Upper lobe of left lung (tissue), 4 donors: ENCODE measurements at regions not wholly inside any gene's neighbourhood (a gene's known extent, or its start where the extent isn't known, plus 50 kb on each side); places are given as distances from the start of the nearest gene placed in this dataset.

Source experiments
- EP300 ChIP-seq, 4 donors: sonication (generic); formaldehyde crosslinking; IDR thresholded peaks; one replicate each; pipeline ENCODE4 v1.5.1; 2017; ENCODE audit warnings: antibody characterized with exemption in 4 of 4, control low read depth in 2 of 4
- POLR2A ChIP-seq, 4 donors: fragments of 450-650 bp; IDR thresholded peaks; one replicate each; pipeline ENCODE4 v1.5.1; 2016 to 2017; ENCODE audit warnings: antibody characterized with exemption in 4 of 4, mild to moderate bottlenecking in 2 of 4
- POLR2AphosphoS5 ChIP-seq, 2 donors: sonication (generic); formaldehyde crosslinking; IDR thresholded peaks; one replicate each; pipeline ENCODE4 v1.5.1; 2017; ENCODE audit warnings: antibody characterized with exemption in 2 of 2
- TF ChIP-seq, protein P1 (sequence below), 6 experiments: fragments of 450-650 bp in 4 of 6; fragments of 200-600 bp in 2 of 6; sonication (generic) in 2 of 6; IDR thresholded peaks; one replicate each; pipeline ENCODE4 v1.5.1; 2016 to 2019; ENCODE audit warnings: antibody characterized with exemption in 6 of 6

GRCh38 chr16:14013571-14014283, 57.4 kb upstream of the MRTFB start:
- TF ChIP-seq, protein P1, sequence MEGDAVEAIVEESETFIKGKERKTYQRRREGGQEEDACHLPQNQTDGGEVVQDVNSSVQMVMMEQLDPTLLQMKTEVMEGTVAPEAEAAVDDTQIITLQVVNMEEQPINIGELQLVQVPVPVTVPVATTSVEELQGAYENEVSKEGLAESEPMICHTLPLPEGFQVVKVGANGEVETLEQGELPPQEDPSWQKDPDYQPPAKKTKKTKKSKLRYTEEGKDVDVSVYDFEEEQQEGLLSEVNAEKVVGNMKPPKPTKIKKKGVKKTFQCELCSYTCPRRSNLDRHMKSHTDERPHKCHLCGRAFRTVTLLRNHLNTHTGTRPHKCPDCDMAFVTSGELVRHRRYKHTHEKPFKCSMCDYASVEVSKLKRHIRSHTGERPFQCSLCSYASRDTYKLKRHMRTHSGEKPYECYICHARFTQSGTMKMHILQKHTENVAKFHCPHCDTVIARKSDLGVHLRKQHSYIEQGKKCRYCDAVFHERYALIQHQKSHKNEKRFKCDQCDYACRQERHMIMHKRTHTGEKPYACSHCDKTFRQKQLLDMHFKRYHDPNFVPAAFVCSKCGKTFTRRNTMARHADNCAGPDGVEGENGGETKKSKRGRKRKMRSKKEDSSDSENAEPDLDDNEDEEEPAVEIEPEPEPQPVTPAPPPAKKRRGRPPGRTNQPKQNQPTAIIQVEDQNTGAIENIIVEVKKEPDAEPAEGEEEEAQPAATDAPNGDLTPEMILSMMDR (IDR thresholded peaks at IDR 0.05), result no peak
- no peak for TF ChIP-seq POLR2A (IDR thresholded peaks at IDR 0.05)
- TF ChIP-seq POLR2AphosphoS5 (IDR thresholded peaks at IDR 0.05), result peak; percentile 37 to 45
- peak in 1 of 4 donors; percentile 44 for TF ChIP-seq EP300 (IDR thresholded peaks at IDR 0.05)
